Astrocyte (in vitro differentiated cells and primary cell): ENCODE measurements at regions not wholly inside any gene's neighbourhood (a gene's known extent, or its start where the extent isn't known, plus 50 kb on each side); places are given as distances from the start of the nearest gene placed in this dataset.

Experiments used
- CTCF ChIP-seq: IDR thresholded peaks from 2 replicates; pipeline ENCODE4 v1.5.1; 2011; ENCODE audit warnings: low read depth, mild to moderate bottlenecking, inconsistent platforms, low read length, moderate library complexity; ENCODE audit not compliant: insufficient read depth
- EZH2 ChIP-seq: IDR thresholded peaks from 2 replicates; pipeline ENCODE4 v1.6.1; 2012; ENCODE audit warnings: mild to moderate bottlenecking, low read length, inconsistent platforms; ENCODE audit not compliant: insufficient read depth

GRCh38 chr1:23622284-23622683 is 63.0 kb upstream of the ID3 start:
- no peak for TF ChIP-seq CTCF
- no peak for TF ChIP-seq EZH2
